ENCODE measurements at regions not wholly inside any gene's neighbourhood (a gene's known extent, or its start where the extent isn't known, plus 50 kb on each side); places are given as distances from the start of the nearest gene placed in this dataset.

DNA sequence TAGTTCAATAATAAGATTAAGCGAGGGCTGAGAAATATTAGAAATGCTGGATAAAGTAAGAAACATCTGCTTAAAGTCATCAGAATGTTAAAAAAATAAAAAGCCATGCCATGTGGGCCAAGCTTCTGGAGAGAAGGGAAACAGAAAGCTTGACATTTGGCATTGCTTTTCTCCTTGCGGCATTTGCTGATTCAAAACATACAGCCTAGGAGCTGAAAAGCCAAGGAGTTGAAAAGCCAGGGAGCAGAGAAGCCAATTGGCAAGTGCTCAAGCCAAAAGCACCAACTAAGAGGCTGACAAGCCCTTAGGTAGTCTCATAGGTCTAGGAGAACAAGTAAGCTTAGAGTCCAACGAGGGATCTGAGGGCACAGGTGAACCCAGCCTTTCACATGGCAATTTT lies 754.3 kb downstream of the TLE4 start:
- DNase-seq (ENCODE audit: low read depth, low spot score), result no peak
- intact Hi-C loops (cut with micrococcal nuclease; ENCODE audit: unreplicated experiment) (no loop called here), in situ Hi-C loops (cut with MboI) (no loop called here)
- H3K4me1 ChIP-seq (ENCODE audit: control insufficient read depth, insufficient read depth, low read length), result no peaks in the 10 kb centered on the region
- H3K4me2 ChIP-seq (ENCODE audit: control insufficient read depth, insufficient read depth), result no peak overlapping the region
- no peak for FAIRE-seq
- H4K20me1 ChIP-seq (ENCODE audit: control insufficient read depth, insufficient read depth), result no peaks in the 10 kb centered on the region
- no peak overlapping the region for H3K4me3 ChIP-seq
- no peaks in the 10 kb centered on the region for H3K79me2 ChIP-seq (ENCODE audit: control insufficient read depth, insufficient read depth, low read length)
- ChIA-PET RAD21 (ENCODE audit: unreplicated experiment) (no interaction called here), POLR2A (no interaction called here), SMC1A (ENCODE audit: uncharacterized antibody, unreplicated experiment) (no interaction called here), CTCF (no interaction called here)
- 30% methylated on average over 3 of the region's 3 CpGs for whole genome bisulfite sequencing (ENCODE audit: insufficient coverage, insufficient replicate concordance, low lambda C conversion rate, missing lambda C conversion rate)
- H3K9me3 ChIP-seq (replicated peaks; ENCODE audit: control insufficient read depth, insufficient read depth, low read length), result no peaks in the 10 kb centered on the region
- H3K36me3 ChIP-seq (ENCODE audit: control insufficient read depth in 2 of 2, insufficient read depth in 2 of 2, low read length in 1 of 2), result no peaks in the 10 kb centered on the region
- no TSS peak for BruUV-seq (replicated peaks)
- no peak for ATAC-seq
- no peak overlapping the region for H2AFZ ChIP-seq (ENCODE audit: control insufficient read depth, low read depth, low read length)
- no peaks in the 10 kb centered on the region for H3K27me3 ChIP-seq (replicated peaks in 1 of 2; ENCODE audit: control insufficient read depth in 2 of 2, insufficient read depth in 2 of 2, low read length in 1 of 2)
- no peak overlapping the region for H3K9ac ChIP-seq (ENCODE audit: control insufficient read depth, insufficient read depth, low read length)
- H3K27ac ChIP-seq (ENCODE audit: control insufficient read depth, insufficient read depth), result no peak overlapping the region
- no peak for TF ChIP-seq SRF (IDR thresholded peaks at IDR 0.05; ENCODE audit: low read depth in 2 of 2, low read length in 2 of 2)
- no peak for TF ChIP-seq FOXM1 (IDR thresholded peaks at IDR 0.05; ENCODE audit: low read depth, low read length)
- TF ChIP-seq SUZ12 (IDR thresholded peaks at IDR 0.05; ENCODE audit: unreplicated experiment), result no peak
- TF ChIP-seq NFXL1 (IDR thresholded peaks at IDR 0.05; ENCODE audit: borderline replicate concordance), result no peak
- TF ChIP-seq, protein P1, sequence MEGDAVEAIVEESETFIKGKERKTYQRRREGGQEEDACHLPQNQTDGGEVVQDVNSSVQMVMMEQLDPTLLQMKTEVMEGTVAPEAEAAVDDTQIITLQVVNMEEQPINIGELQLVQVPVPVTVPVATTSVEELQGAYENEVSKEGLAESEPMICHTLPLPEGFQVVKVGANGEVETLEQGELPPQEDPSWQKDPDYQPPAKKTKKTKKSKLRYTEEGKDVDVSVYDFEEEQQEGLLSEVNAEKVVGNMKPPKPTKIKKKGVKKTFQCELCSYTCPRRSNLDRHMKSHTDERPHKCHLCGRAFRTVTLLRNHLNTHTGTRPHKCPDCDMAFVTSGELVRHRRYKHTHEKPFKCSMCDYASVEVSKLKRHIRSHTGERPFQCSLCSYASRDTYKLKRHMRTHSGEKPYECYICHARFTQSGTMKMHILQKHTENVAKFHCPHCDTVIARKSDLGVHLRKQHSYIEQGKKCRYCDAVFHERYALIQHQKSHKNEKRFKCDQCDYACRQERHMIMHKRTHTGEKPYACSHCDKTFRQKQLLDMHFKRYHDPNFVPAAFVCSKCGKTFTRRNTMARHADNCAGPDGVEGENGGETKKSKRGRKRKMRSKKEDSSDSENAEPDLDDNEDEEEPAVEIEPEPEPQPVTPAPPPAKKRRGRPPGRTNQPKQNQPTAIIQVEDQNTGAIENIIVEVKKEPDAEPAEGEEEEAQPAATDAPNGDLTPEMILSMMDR (IDR thresholded peaks at IDR 0.05 in 2 of 3, conservative IDR thresholded peaks at IDR 0.05 in 1 of 3; ENCODE audit: control insufficient read depth in 2 of 3, extremely low read depth in 1 of 3, insufficient read depth in 1 of 3, low read depth in 3 of 3, low read length in 3 of 3), result no peak
- TF ChIP-seq POLR2A (IDR thresholded peaks at IDR 0.05; ENCODE audit: low read depth, low read length), result no peak
- no peak for TF ChIP-seq RELB (IDR thresholded peaks at IDR 0.05; ENCODE audit: low read depth)
- no peak for TF ChIP-seq ZNF24 (IDR thresholded peaks at IDR 0.05)
- TF ChIP-seq RCOR1 (conservative IDR thresholded peaks at IDR 0.05; ENCODE audit: low read depth, low read length), result no peak
- TF ChIP-seq CBX3 (IDR thresholded peaks at IDR 0.05; ENCODE audit: borderline replicate concordance, low read depth), result no peak
- no peak for TF ChIP-seq DPF2 (IDR thresholded peaks at IDR 0.05)
- TF ChIP-seq, protein P2, sequence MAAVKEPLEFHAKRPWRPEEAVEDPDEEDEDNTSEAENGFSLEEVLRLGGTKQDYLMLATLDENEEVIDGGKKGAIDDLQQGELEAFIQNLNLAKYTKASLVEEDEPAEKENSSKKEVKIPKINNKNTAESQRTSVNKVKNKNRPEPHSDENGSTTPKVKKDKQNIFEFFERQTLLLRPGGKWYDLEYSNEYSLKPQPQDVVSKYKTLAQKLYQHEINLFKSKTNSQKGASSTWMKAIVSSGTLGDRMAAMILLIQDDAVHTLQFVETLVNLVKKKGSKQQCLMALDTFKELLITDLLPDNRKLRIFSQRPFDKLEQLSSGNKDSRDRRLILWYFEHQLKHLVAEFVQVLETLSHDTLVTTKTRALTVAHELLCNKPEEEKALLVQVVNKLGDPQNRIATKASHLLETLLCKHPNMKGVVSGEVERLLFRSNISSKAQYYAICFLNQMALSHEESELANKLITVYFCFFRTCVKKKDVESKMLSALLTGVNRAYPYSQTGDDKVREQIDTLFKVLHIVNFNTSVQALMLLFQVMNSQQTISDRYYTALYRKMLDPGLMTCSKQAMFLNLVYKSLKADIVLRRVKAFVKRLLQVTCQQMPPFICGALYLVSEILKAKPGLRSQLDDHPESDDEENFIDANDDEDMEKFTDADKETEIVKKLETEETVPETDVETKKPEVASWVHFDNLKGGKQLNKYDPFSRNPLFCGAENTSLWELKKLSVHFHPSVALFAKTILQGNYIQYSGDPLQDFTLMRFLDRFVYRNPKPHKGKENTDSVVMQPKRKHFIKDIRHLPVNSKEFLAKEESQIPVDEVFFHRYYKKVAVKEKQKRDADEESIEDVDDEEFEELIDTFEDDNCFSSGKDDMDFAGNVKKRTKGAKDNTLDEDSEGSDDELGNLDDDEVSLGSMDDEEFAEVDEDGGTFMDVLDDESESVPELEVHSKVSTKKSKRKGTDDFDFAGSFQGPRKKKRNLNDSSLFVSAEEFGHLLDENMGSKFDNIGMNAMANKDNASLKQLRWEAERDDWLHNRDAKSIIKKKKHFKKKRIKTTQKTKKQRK (IDR thresholded peaks at IDR 0.05; ENCODE audit: low read depth, low read length), result no peak
- TF ChIP-seq, protein P3, sequence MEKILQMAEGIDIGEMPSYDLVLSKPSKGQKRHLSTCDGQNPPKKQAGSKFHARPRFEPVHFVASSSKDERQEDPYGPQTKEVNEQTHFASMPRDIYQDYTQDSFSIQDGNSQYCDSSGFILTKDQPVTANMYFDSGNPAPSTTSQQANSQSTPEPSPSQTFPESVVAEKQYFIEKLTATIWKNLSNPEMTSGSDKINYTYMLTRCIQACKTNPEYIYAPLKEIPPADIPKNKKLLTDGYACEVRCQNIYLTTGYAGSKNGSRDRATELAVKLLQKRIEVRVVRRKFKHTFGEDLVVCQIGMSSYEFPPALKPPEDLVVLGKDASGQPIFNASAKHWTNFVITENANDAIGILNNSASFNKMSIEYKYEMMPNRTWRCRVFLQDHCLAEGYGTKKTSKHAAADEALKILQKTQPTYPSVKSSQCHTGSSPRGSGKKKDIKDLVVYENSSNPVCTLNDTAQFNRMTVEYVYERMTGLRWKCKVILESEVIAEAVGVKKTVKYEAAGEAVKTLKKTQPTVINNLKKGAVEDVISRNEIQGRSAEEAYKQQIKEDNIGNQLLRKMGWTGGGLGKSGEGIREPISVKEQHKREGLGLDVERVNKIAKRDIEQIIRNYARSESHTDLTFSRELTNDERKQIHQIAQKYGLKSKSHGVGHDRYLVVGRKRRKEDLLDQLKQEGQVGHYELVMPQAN (conservative IDR thresholded peaks at IDR 0.05), result no peak
- TF ChIP-seq RB1 (IDR thresholded peaks at IDR 0.05; ENCODE audit: borderline replicate concordance), result no peak
- TF ChIP-seq RAD51 (IDR thresholded peaks at IDR 0.05), result no peak
- no peak for TF ChIP-seq HDGF (IDR thresholded peaks at IDR 0.05)
- TF ChIP-seq, protein P4, sequence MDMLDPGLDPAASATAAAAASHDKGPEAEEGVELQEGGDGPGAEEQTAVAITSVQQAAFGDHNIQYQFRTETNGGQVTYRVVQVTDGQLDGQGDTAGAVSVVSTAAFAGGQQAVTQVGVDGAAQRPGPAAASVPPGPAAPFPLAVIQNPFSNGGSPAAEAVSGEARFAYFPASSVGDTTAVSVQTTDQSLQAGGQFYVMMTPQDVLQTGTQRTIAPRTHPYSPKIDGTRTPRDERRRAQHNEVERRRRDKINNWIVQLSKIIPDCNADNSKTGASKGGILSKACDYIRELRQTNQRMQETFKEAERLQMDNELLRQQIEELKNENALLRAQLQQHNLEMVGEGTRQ (IDR thresholded peaks at IDR 0.05; ENCODE audit: borderline replicate concordance, low read depth, low read length), result no peak

Measured in GM12878 (cell line).